ENCODE measurements at regions not wholly inside any gene's neighbourhood (a gene's known extent, or its start where the extent isn't known, plus 50 kb on each side); places are given as distances from the start of the nearest gene placed in this dataset.

DNA sequence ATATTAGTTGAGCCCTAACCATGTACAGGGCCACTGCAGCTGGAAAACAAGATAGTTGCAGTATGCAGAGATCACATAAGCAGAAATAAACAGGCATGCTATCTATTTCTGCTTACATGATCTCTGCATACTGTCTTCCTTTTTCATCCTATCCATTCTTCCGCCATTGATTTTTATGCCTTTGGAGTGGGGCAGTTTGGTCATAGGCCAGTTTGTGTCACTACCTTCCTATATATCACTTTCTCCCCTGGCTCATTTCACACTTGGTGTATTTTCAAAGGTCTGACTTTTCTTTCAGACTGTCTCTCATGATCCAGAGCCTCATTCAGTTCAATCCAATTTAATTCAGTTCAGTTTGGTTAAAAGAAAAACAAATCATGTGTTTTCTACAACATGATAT is 829.6 kb downstream of the KCNA4 start:
- Histone ChIP-seq H3K4me1 (no peaks in the 10 kb centered on the region), H3K27ac (no peak overlapping the region), H3K4me3 (no peak overlapping the region), H3K27me3 (no peaks in the 10 kb centered on the region), H3K9me3 (peaks cover 0 to 6% (median 0%) of the 10 kb centered on the region in 11 donors), H3K36me3 (no peaks in the 10 kb centered on the region)
- 92% methylated on average over 1 of the region's 1 CpG for WGBS, 2 donors
- ATAC-seq (no peak), DNase-seq (no peak)
- TF ChIP-seq CTCF (IDR thresholded peaks at IDR 0.05): no peak
- intact Hi-C loops (cut with DNase I): no loop called here

DNA sequence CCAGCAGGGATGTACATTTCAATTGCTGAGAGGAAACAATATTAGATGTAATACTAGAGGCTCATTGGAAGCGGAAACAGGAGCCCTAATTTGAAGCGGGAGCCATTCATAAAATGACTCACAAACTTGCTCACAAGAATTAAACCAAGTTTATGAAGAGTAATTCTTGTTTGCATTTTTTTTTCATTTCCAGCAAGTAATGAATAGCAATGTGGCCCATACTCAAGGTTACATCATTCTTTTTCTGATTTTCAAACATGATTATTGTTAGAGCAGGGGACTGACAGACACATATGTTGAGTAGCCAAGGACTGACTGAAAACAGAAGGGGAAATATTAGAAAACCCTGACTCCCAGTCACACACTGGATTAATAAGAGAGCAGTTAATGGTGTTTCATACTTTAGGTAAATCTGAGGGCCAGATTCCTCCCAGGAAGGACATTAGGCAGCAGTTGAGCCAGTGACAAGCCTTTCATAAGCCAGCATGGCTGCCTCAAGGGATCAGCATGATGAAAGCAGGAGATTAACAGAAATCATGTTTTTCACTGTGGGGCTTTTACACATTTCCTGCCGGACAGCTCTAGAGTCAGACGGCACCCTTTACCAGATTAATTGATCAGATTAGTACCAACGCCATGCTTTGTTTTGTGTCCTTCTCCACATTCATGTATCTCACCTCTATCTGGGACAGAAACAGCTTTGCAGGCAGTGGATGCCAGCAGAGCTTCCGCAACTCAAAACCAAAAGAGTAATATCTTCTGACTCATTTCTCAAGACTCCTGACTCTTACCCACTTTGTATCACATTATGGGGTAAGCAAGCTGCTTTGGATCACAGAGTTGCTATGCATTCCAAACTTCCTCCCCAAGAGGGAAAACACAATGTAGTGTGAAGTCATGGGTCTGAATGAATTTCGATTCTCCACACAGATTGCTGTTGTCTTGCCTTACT is 831.6 kb downstream of the KCNA4 start:
- Histone ChIP-seq H3K27ac (no peak overlapping the region), H3K9me3 (peaks cover 0 to 9% (median 0%) of the 10 kb centered on the region in 11 donors), H3K4me1 (no peaks in the 10 kb centered on the region), H3K4me3 (no peak overlapping the region), H3K27me3 (no peaks in the 10 kb centered on the region), H3K36me3 (no peaks in the 10 kb centered on the region)
- no peak for TF ChIP-seq CTCF (IDR thresholded peaks at IDR 0.05)
- WGBS, 2 donors: 60 to 61% methylated on average over 7 of the region's 7 CpGs
- ATAC-seq: peak in 1 of 8 donors; percentile 77
- intact Hi-C loops (cut with DNase I): no loop called here
- no peak for DNase-seq

GRCh38 chr11:29183301-29183700 is 833.5 kb downstream of the KCNA4 start:
- H3K4me3 ChIP-seq: no peak overlapping the region
- H3K36me3 ChIP-seq: no peaks in the 10 kb centered on the region
- intact Hi-C loops (cut with DNase I): no loop called here
- H3K4me1 ChIP-seq: no peaks in the 10 kb centered on the region
- DNase-seq: no peak
- no peak for TF ChIP-seq CTCF (IDR thresholded peaks at IDR 0.05)
- H3K9me3 ChIP-seq: peaks cover 0 to 9% (median 0%) of the 10 kb centered on the region in 11 donors
- no peaks in the 10 kb centered on the region for H3K27me3 ChIP-seq
- no peak for ATAC-seq
- WGBS, 2 donors: 62 to 83% methylated on average over 1 of the region's 1 CpG
- no peak overlapping the region for H3K27ac ChIP-seq

- intact Hi-C loops (cut with DNase I): no loop called here
- no peaks in the 10 kb centered on the region for H3K36me3 ChIP-seq
- TF ChIP-seq CTCF (IDR thresholded peaks at IDR 0.05): no peak
- DNase-seq (no peak), ATAC-seq (no peak)
- H3K27me3 ChIP-seq: no peaks in the 10 kb centered on the region
- H3K4me1 ChIP-seq: no peaks in the 10 kb centered on the region
- WGBS, 2 donors: 24 to 27% methylated on average over 1 of the region's 1 CpG
- no peak overlapping the region for H3K4me3 ChIP-seq
- H3K27ac ChIP-seq: no peak overlapping the region
- H3K9me3 ChIP-seq: no peaks in the 10 kb centered on the region
Measured at GRCh38 chr11:29173660-29174062, 843.2 kb downstream of the KCNA4 start.
